Stimulated activated effector memory CD8-positive, alpha-beta T cell treated with anti-CD3 and anti-CD28 coated beads, Interleukin-12 subunit alpha, Interleukin-12 subunit beta, amount 100 ng/mL, for 72 hours (primary cell): ENCODE measurements at regions not wholly inside any gene's neighbourhood (a gene's known extent, or its start where the extent isn't known, plus 50 kb on each side); places are given as distances from the start of the nearest gene placed in this dataset.

Source experiments
- ATAC-seq: fragments of 150-1000 bp; cut with Tn5 transposase; 2 replicates; pipeline ENCODE4 v1.10.0; 2021
- DNase-seq, 2 donors: peaks; one replicate each; pipeline ENCODE4 v3.0.0; 2021 to 2022; ENCODE audit warnings: low spot score in 2 of 2
- H3K27ac Mint-ChIP-seq: one replicate; pipeline ENCODE4 v1.8.0; 2022; ENCODE audit warnings: mild to moderate bottlenecking, mixed read lengths
- H3K36me3 Mint-ChIP-seq: one replicate; pipeline ENCODE4 v1.8.0; 2022; ENCODE audit warnings: mild to moderate bottlenecking, mixed read lengths
- H3K4me1 Mint-ChIP-seq: one replicate; pipeline ENCODE4 v1.8.0; 2022; ENCODE audit warnings: mixed read lengths
- H3K4me3 Mint-ChIP-seq: one replicate; pipeline ENCODE4 v1.8.0; 2022; ENCODE audit warnings: mild to moderate bottlenecking, mixed read lengths
- H3K9me3 Mint-ChIP-seq: one replicate; pipeline ENCODE4 v1.8.0; 2022; ENCODE audit warnings: mixed read lengths

GRCh38 chr2:67798541-67799160 is 264.2 kb downstream of the C1D start:
- H3K4me3 Mint-ChIP-seq: no peak overlapping the region
- ATAC-seq (no peak), DNase-seq (no peak)
- no peak overlapping the region for H3K27ac Mint-ChIP-seq
- H3K9me3 Mint-ChIP-seq: peaks cover 4% of the 10 kb centered on the region
- H3K36me3 Mint-ChIP-seq: no peaks in the 10 kb centered on the region
- H3K4me1 Mint-ChIP-seq: no peaks in the 10 kb centered on the region

GRCh38 chr2:67799886-67800285 is 262.9 kb downstream of the C1D start:
- no peak overlapping the region for H3K27ac Mint-ChIP-seq
- peaks cover 5% of the 10 kb centered on the region for H3K9me3 Mint-ChIP-seq
- no peak overlapping the region for H3K4me3 Mint-ChIP-seq
- ATAC-seq: no peak
- no peak for DNase-seq
- H3K36me3 Mint-ChIP-seq: no peaks in the 10 kb centered on the region
- no peaks in the 10 kb centered on the region for H3K4me1 Mint-ChIP-seq

GRCh38 chr2:67802291-67802690 is 260.5 kb downstream of the C1D start:
- ATAC-seq: no peak
- Mint-ChIP-seq H3K9me3 (peaks cover 5% of the 10 kb centered on the region), H3K4me1 (no peaks in the 10 kb centered on the region), H3K27ac (no peak overlapping the region), H3K36me3 (no peaks in the 10 kb centered on the region), H3K4me3 (no peak overlapping the region)
- no peak for DNase-seq

GRCh38 chr2:67802824-67803223 is 260.0 kb downstream of the C1D start:
- H3K27ac Mint-ChIP-seq: no peak overlapping the region
- H3K9me3 Mint-ChIP-seq: peaks cover 7% of the 10 kb centered on the region
- ATAC-seq: no peak
- no peak overlapping the region for H3K4me3 Mint-ChIP-seq
- no peaks in the 10 kb centered on the region for H3K36me3 Mint-ChIP-seq
- no peaks in the 10 kb centered on the region for H3K4me1 Mint-ChIP-seq
- DNase-seq: no peak

GRCh38 chr2:67806816-67807215 is 256.0 kb downstream of the C1D start:
- H3K36me3 Mint-ChIP-seq: no peaks in the 10 kb centered on the region
- ATAC-seq (no peak), DNase-seq (no peak)
- H3K27ac Mint-ChIP-seq: no peak overlapping the region
- H3K4me1 Mint-ChIP-seq: no peaks in the 10 kb centered on the region
- H3K4me3 Mint-ChIP-seq: no peak overlapping the region
- peaks cover 25% of the 10 kb centered on the region for H3K9me3 Mint-ChIP-seq

GRCh38 chr2:67808112-67808511 is 254.7 kb downstream of the C1D start:
- Mint-ChIP-seq H3K27ac (no peak overlapping the region), H3K4me1 (no peaks in the 10 kb centered on the region)
- no peak for ATAC-seq

GRCh38 chr2:67812682-67813081 is 250.1 kb downstream of the C1D start:
- Mint-ChIP-seq H3K9me3 (peaks cover 26% of the 10 kb centered on the region), H3K4me1 (no peaks in the 10 kb centered on the region), H3K36me3 (no peaks in the 10 kb centered on the region), H3K4me3 (no peak overlapping the region), H3K27ac (no peak overlapping the region)
- ATAC-seq: no peak
- no peak for DNase-seq

More at GRCh38 chr2:67808112-67808511, 254.7 kb downstream of the C1D start:
- DNase-seq: no peak
- peaks cover 26% of the 10 kb centered on the region for H3K9me3 Mint-ChIP-seq
- H3K36me3 Mint-ChIP-seq: no peaks in the 10 kb centered on the region
- no peak overlapping the region for H3K4me3 Mint-ChIP-seq

GRCh38 chr2:67823726-67824125 is 239.1 kb downstream of the C1D start:
- H3K9me3 Mint-ChIP-seq: no peaks in the 10 kb centered on the region
- no peak overlapping the region for H3K27ac Mint-ChIP-seq
- H3K36me3 Mint-ChIP-seq: no peaks in the 10 kb centered on the region
- DNase-seq (no peak), ATAC-seq (no peak)
- H3K4me1 Mint-ChIP-seq: no peaks in the 10 kb centered on the region
- no peak overlapping the region for H3K4me3 Mint-ChIP-seq

GRCh38 chr2:67824186-67824585 is 238.6 kb downstream of the C1D start:
- H3K36me3 Mint-ChIP-seq: no peaks in the 10 kb centered on the region
- H3K4me1 Mint-ChIP-seq: no peaks in the 10 kb centered on the region
- H3K27ac Mint-ChIP-seq: no peak overlapping the region
- no peak overlapping the region for H3K4me3 Mint-ChIP-seq
- H3K9me3 Mint-ChIP-seq: no peaks in the 10 kb centered on the region
- DNase-seq: no peak
- ATAC-seq: no peak

GRCh38 chr2:67825476-67825875 is 237.3 kb downstream of the C1D start:
- no peaks in the 10 kb centered on the region for H3K9me3 Mint-ChIP-seq
- no peak overlapping the region for H3K27ac Mint-ChIP-seq
- DNase-seq (no peak), ATAC-seq (no peak)
- H3K4me1 Mint-ChIP-seq: no peaks in the 10 kb centered on the region
- H3K36me3 Mint-ChIP-seq: no peaks in the 10 kb centered on the region
- H3K4me3 Mint-ChIP-seq: no peak overlapping the region

GRCh38 chr2:67828066-67828465 is 234.7 kb downstream of the C1D start:
- Mint-ChIP-seq H3K4me3 (no peak overlapping the region), H3K9me3 (peaks cover 3% of the 10 kb centered on the region), H3K27ac (no peak overlapping the region), H3K4me1 (no peaks in the 10 kb centered on the region), H3K36me3 (no peaks in the 10 kb centered on the region)
- no peak for DNase-seq
- ATAC-seq: no peak

GRCh38 chr2:67829470-67829869 is 233.3 kb downstream of the C1D start:
- Mint-ChIP-seq H3K4me3 (no peak overlapping the region), H3K27ac (no peak overlapping the region), H3K9me3 (peaks cover 3% of the 10 kb centered on the region), H3K4me1 (no peaks in the 10 kb centered on the region), H3K36me3 (no peaks in the 10 kb centered on the region)
- no peak for ATAC-seq
- DNase-seq: no peak

GRCh38 chr2:67833632-67834031 is 229.2 kb downstream of the C1D start:
- no peak for ATAC-seq
- Mint-ChIP-seq H3K4me1 (no peaks in the 10 kb centered on the region), H3K9me3 (peaks cover 3% of the 10 kb centered on the region), H3K27ac (no peak overlapping the region), H3K36me3 (no peaks in the 10 kb centered on the region), H3K4me3 (no peak overlapping the region)
- DNase-seq: no peak

- H3K27ac Mint-ChIP-seq: no peak overlapping the region
- ATAC-seq (no peak), DNase-seq (no peak)
- no peaks in the 10 kb centered on the region for H3K36me3 Mint-ChIP-seq
- H3K4me1 Mint-ChIP-seq: no peaks in the 10 kb centered on the region
- H3K4me3 Mint-ChIP-seq: no peak overlapping the region
- peaks cover 3% of the 10 kb centered on the region for H3K9me3 Mint-ChIP-seq
These were observed 228.3 kb downstream of the C1D start for GRCh38 chr2:67834482-67834881.

- Mint-ChIP-seq H3K4me3 (no peak overlapping the region), H3K9me3 (peaks cover 3% of the 10 kb centered on the region), H3K27ac (no peak overlapping the region), H3K4me1 (no peaks in the 10 kb centered on the region), H3K36me3 (no peaks in the 10 kb centered on the region)
- DNase-seq (no peak), ATAC-seq (no peak)
These were observed 227.5 kb downstream of the C1D start for GRCh38 chr2:67835266-67835665.

GRCh38 chr2:67836866-67837265 is 225.9 kb downstream of the C1D start:
- Mint-ChIP-seq H3K36me3 (no peaks in the 10 kb centered on the region), H3K9me3 (no peaks in the 10 kb centered on the region), H3K27ac (no peak overlapping the region), H3K4me1 (no peaks in the 10 kb centered on the region), H3K4me3 (no peak overlapping the region)
- ATAC-seq (no peak), DNase-seq (no peak)

GRCh38 chr2:67838205-67838604 is 224.6 kb downstream of the C1D start:
- Mint-ChIP-seq H3K4me1 (no peaks in the 10 kb centered on the region), H3K9me3 (no peaks in the 10 kb centered on the region), H3K4me3 (no peak overlapping the region), H3K36me3 (no peaks in the 10 kb centered on the region), H3K27ac (no peak overlapping the region)
- ATAC-seq (no peak), DNase-seq (no peak)
